ENCODE measurements at regions not wholly inside any gene's neighbourhood (a gene's known extent, or its start where the extent isn't known, plus 50 kb on each side); places are given as distances from the start of the nearest gene placed in this dataset.
A peak's percentile ranks its signal among the peaks of the same experiment; 100 is the strongest.
"Not testable (repeated sequence)": the region's sequence is repeated elsewhere in the genome, so short reads cannot be mapped to it uniquely, and the experiment has no call there.

GRCh38 chr1:73766786-73767348 lies 431.1 kb downstream of the LRRIQ3 start:
- DNase-seq: no peak

GRCh38 chr1:73765551-73766233 lies 432.3 kb downstream of the LRRIQ3 start:
- peak; percentile 6 for DNase-seq

- DNase-seq: no peak
Observed at GRCh38 chr1:73761559-73761958, 436.4 kb downstream of the LRRIQ3 start.

- DNase-seq: no peak
Observed at GRCh38 chr1:73759011-73759410, 439.0 kb downstream of the LRRIQ3 start.

- DNase-seq: no peak
Observed at GRCh38 chr1:73756817-73757216, 441.2 kb downstream of the LRRIQ3 start.

GRCh38 chr1:73755649-73756048 lies 442.3 kb downstream of the LRRIQ3 start:
- DNase-seq: no peak

- no peak for DNase-seq
Observed at GRCh38 chr1:73749996-73750395, 448.0 kb downstream of the LRRIQ3 start.

GRCh38 chr1:73744985-73745384 lies 453.0 kb downstream of the LRRIQ3 start:
- no peak for DNase-seq

GRCh38 chr1:73736125-73736524 lies 461.9 kb downstream of the LRRIQ3 start:
- no peak for DNase-seq

GRCh38 chr1:73727036-73727435 lies 470.9 kb downstream of the LRRIQ3 start:
- no peak for DNase-seq

- DNase-seq: no peak
Observed at GRCh38 chr1:73722055-73722454, 475.9 kb downstream of the LRRIQ3 start.

- no peak for DNase-seq
Observed at GRCh38 chr1:73717976-73718375, 480.0 kb downstream of the LRRIQ3 start.

- no peak for DNase-seq
Observed at GRCh38 chr1:73711089-73711488, 486.9 kb downstream of the LRRIQ3 start.

GRCh38 chr1:73701826-73702225 lies 496.1 kb downstream of the LRRIQ3 start:
- DNase-seq: no peak

GRCh38 chr1:73676186-73676585 lies 521.8 kb downstream of the LRRIQ3 start:
- no peak for DNase-seq

- DNase-seq: peak; percentile 79
Observed at GRCh38 chr1:73674945-73675561, 522.9 kb downstream of the LRRIQ3 start.

- peak; percentile 96 for DNase-seq
Observed at GRCh38 chr1:73673971-73674370, 524.0 kb downstream of the LRRIQ3 start.

- no peak for DNase-seq
Observed at GRCh38 chr1:73671530-73671929, 526.4 kb downstream of the LRRIQ3 start.

- not testable (repeated sequence) for DNase-seq
Observed at GRCh38 chr1:73667959-73668358, 530.0 kb downstream of the LRRIQ3 start.

GRCh38 chr1:73662526-73662925 lies 535.5 kb downstream of the LRRIQ3 start:
- no peak for DNase-seq

GRCh38 chr1:73659136-73659535 lies 538.8 kb downstream of the LRRIQ3 start:
- DNase-seq: no peak

- no peak for DNase-seq
Observed at GRCh38 chr1:73654714-73655113, 543.3 kb downstream of the LRRIQ3 start.

- DNase-seq: peak; percentile 37
Observed at GRCh38 chr1:73644198-73644597, 553.8 kb downstream of the LRRIQ3 start.

- DNase-seq: no peak
Observed at GRCh38 chr1:73639494-73639893, 558.5 kb downstream of the LRRIQ3 start.

GRCh38 chr1:73637264-73637663 lies 560.7 kb downstream of the LRRIQ3 start:
- DNase-seq: no peak

All from NCI-H1105 treated with DMSO at 0.1 percent for 48 hours (cell line).